ENCODE measurements at regions not wholly inside any gene's neighbourhood (a gene's known extent, or its start where the extent isn't known, plus 50 kb on each side); places are given as distances from the start of the nearest gene placed in this dataset.
"Not testable (repeated sequence)": the region's sequence is repeated elsewhere in the genome, so short reads cannot be mapped to it uniquely, and the experiment has no call there.

DNA sequence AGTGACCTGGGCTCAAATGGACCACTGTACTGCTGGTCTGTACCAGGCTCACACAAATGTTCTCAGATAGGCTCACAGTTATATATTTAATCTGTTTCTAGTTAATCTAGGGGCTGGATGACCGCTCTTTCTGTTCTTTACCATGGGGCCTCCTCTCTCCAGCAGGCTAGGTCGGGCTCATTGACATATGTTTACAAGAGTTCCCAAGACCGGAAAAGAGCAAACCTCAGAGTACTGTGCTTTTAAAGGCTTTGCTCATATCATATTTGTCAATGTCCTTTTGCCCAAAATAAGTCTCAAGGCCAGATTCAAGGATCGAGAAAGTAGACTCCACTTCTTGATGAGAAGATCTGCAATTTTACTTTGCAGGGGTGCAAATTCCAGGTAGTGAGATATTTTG, 348.0 kb upstream of the EPHA6 start:
- Mint-ChIP-seq H3K9me3 (no peaks in the 10 kb centered on the region), H3K36me3 (ENCODE audit: low read depth) (no peaks in the 10 kb centered on the region), H3K27me3 (no peaks in the 10 kb centered on the region), H3K4me3 (no peak overlapping the region), H3K4me1 (no peaks in the 10 kb centered on the region), H3K27ac (no peak overlapping the region)
- ChIA-PET POLR2A (no interaction called here), CTCF (no interaction called here)
- DNase-seq = no peak

DNA sequence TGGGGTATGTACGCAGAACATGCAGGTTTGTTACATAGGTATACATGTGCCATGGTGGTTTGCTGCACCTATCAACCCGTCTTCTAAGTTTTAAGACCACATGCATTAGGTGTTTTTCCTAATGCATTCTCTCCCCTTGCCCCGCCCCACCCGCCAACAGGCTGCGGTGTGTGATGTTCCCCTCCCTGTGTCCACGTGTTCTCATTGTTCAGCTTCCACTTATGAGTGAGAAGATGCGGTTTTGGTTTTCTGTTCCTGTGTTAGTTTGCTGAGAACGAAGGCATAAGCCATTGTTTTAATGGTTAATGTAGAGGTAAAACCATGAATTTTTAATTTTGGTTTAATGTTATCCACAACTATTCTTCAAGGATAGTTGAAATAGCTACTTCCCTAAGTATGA, 346.8 kb upstream of the EPHA6 start:
- H3K4me3 Mint-ChIP-seq = no peak overlapping the region
- H3K9me3 Mint-ChIP-seq = no peaks in the 10 kb centered on the region
- ChIA-PET CTCF (no interaction called here), POLR2A (no interaction called here)
- no peaks in the 10 kb centered on the region for H3K27me3 Mint-ChIP-seq
- DNase-seq = no peak
- no peaks in the 10 kb centered on the region for H3K4me1 Mint-ChIP-seq
- no peak overlapping the region for H3K27ac Mint-ChIP-seq
- H3K36me3 Mint-ChIP-seq (ENCODE audit: low read depth) = no peaks in the 10 kb centered on the region

DNA sequence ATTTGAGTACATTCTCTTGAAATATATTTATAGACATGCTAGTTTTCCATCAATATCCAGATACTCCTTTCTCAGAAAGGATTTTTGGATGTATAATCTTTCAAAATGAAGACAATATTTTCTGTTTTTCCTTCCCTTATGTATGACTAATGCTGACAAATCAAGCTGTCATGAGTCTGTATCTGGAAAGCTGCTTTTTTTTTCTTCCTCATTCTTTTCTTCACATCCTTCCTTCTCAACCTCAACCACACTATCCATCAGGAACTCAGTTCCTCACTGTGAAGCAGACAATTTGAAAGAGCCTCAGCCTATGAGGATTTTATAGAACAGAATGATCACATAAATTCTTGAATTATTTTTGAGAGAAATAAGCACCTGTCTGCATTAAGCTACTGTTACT, 335.9 kb upstream of the EPHA6 start:
- ChIA-PET POLR2A (no interaction called here), CTCF (no interaction called here)
- DNase-seq = no peak
- Mint-ChIP-seq H3K4me3 (no peak overlapping the region), H3K27ac (no peak overlapping the region), H3K36me3 (ENCODE audit: low read depth) (no peaks in the 10 kb centered on the region), H3K4me1 (no peaks in the 10 kb centered on the region), H3K27me3 (no peaks in the 10 kb centered on the region), H3K9me3 (no peaks in the 10 kb centered on the region)

DNA sequence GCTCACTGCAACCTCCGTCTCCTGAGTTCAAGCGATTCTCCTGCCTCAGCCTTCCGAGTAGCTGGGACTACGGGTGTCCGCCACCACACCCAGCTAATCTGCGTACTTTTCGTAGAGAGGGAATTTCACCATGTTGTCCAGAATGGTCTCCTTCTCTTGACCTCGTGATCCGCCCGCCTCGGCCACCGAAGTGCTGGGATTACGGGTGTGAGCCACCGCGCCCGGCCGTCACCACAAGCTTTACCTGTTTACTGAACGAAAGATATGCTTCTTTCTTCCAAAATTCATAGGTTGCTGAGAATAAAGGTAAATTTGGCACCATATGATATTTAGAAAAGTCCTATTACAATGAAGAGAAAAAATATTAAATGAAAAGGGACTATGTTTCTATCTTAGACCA, 333.5 kb upstream of the EPHA6 start:
- H3K9me3 Mint-ChIP-seq = no peaks in the 10 kb centered on the region
- H3K4me1 Mint-ChIP-seq = no peaks in the 10 kb centered on the region
- H3K36me3 Mint-ChIP-seq (ENCODE audit: low read depth) = no peaks in the 10 kb centered on the region
- ChIA-PET POLR2A (no interaction called here), CTCF (no interaction called here)
- no peak overlapping the region for H3K27ac Mint-ChIP-seq
- no peaks in the 10 kb centered on the region for H3K27me3 Mint-ChIP-seq
- no peak overlapping the region for H3K4me3 Mint-ChIP-seq
- no peak for DNase-seq

DNA sequence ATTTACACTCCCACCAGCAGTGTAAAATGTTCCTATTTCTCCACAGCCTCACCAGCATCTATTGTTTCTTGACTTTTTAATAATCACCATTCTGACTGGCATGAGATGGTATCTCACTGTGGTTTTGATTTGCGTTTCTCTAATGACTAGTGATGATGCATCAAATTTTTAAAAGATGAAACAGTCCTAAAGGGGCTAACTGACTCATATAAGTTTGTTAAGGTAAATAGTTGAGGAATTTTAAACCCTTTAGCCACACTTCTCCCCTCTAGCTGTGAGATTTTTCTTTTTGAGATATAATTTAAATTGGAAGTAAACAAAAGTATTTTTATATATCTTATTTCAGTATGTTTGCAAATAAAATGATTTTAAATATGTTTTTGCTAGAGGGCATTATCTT, 331.2 kb upstream of the EPHA6 start:
- H3K4me1 Mint-ChIP-seq; H3K36me3 Mint-ChIP-seq (ENCODE audit: low read depth); H3K27me3 Mint-ChIP-seq; H3K27ac Mint-ChIP-seq; CTCF ChIA-PET; H3K9me3 Mint-ChIP-seq; H3K4me3 Mint-ChIP-seq; POLR2A ChIA-PET; DNase-seq: not testable (repeated sequence)

DNA sequence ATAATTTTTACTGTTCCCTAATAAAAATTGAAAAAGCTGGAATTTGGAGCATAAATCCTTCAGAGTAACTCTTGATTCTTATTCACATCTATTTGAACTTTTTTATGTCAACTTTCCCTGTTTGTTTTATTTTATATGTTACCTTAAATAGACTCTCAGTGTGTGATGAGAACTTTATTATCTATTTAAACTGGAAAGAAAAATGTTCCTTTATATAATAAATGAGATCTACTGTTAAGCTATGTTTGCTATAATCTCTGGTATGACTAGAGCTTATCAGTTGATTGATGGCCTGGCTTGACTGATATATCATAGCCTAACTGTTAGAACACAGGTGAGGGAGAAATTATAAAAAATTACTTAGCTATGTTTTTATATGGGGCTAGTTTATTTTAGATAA, 330.6 kb upstream of the EPHA6 start:
- no peak for DNase-seq
- ChIA-PET CTCF (no interaction called here), POLR2A (no interaction called here)
- no peak overlapping the region for H3K27ac Mint-ChIP-seq
- H3K4me3 Mint-ChIP-seq = no peak overlapping the region
- no peaks in the 10 kb centered on the region for H3K36me3 Mint-ChIP-seq (ENCODE audit: low read depth)
- H3K4me1 Mint-ChIP-seq = no peaks in the 10 kb centered on the region
- H3K27me3 Mint-ChIP-seq = no peaks in the 10 kb centered on the region
- no peaks in the 10 kb centered on the region for H3K9me3 Mint-ChIP-seq

DNA sequence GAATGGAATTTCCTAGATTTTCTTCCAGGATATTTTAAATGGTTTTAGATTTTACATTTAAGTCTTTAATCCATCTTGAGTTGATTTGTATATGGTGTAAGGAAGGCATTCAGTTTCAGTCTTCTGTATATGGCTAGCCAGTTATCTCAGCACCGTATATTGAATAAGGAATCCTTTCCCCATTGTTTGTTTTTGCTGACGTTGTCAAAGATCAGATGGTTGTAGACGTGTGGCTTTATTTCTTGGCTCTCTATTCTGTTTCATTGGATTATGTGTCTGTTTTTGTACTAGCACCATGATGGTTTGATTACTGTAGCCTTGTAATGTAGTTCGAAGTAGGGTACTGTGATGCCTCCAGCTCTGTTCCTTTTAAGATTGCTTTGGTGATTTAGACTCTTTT, 325.7 kb upstream of the EPHA6 start:
- no peak overlapping the region for H3K4me3 Mint-ChIP-seq

DNA sequence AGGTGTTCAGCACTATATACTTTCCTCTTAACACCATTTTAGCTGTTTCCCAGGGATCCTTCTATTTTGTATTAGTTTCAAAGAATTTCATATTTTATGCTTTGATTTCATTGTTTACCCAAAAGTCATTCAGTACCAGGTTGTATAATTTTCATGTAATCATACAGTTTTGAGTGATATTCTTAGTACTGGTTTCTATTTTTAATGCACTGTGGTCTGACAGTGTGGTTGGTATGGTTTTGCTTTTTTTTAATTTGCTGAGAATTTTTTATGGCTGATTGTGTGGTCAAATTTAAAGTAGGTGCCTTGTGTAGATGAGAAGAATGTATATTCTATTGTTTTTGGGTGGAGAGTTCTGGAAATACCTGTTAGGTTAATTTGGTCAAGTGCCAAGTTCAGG, 323.4 kb upstream of the EPHA6 start:
- H3K27me3 Mint-ChIP-seq = no peaks in the 10 kb centered on the region
- POLR2A ChIA-PET = no interaction called here
- no peak overlapping the region for H3K4me3 Mint-ChIP-seq
- no peak for DNase-seq
- CTCF ChIA-PET = no interaction called here
- H3K4me1 Mint-ChIP-seq = no peaks in the 10 kb centered on the region
- no peaks in the 10 kb centered on the region for H3K36me3 Mint-ChIP-seq (ENCODE audit: low read depth)
- H3K27ac Mint-ChIP-seq = no peak overlapping the region
- H3K9me3 Mint-ChIP-seq = peaks cover 19% of the 10 kb centered on the region

More for the DNA sequence above, 325.7 kb upstream of the EPHA6 start:
- Mint-ChIP-seq H3K4me1 (no peaks in the 10 kb centered on the region), H3K9me3 (peaks cover 12% of the 10 kb centered on the region), H3K36me3 (ENCODE audit: low read depth) (no peaks in the 10 kb centered on the region), H3K27ac (no peak overlapping the region), H3K27me3 (no peaks in the 10 kb centered on the region)
- ChIA-PET POLR2A (no interaction called here), CTCF (no interaction called here)
- DNase-seq = no peak

DNA sequence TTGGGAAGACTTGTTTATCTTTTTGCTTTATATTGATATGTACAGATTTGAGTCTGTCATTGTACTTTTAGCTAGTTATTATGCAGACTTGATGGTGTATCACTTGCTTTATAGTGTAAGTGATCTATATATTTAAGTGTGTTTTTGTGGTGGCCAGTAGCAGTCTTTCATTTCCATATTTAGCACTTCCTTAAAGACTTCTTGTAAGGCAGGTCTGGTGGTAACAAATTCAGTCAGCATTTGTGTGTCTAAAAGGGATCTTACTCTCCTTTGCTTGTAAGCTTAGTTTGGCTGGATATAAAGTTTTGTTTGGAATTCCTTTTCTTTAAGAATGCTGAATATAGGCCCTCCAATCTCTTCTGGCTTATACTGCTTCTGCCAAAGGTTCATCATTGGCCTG, 322.5 kb upstream of the EPHA6 start:
- ChIA-PET POLR2A (no interaction called here), CTCF (no interaction called here)
- Mint-ChIP-seq H3K4me1 (no peaks in the 10 kb centered on the region), H3K27ac (no peak overlapping the region), H3K9me3 (peaks cover 19% of the 10 kb centered on the region), H3K36me3 (ENCODE audit: low read depth) (no peaks in the 10 kb centered on the region), H3K27me3 (no peaks in the 10 kb centered on the region), H3K4me3 (no peak overlapping the region)
- DNase-seq = no peak

DNA sequence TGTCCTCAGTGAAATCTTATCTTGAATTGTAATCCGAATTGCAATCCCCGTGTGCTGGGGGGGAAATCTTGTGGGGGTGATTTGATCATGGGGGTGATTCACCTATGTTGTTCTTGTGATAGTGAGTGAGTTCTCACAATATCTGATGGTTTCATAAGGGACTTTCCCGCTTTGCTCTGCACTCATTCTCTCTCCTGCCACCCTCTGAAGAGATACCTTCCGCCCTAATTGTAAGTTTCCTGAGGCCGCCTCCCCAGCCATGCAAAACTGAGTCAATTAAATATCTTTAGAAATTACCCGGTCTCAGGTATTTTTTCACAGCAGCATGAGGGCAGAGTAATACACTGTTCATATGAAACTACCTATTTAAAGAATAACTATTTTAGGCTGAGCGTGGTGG, 304.1 kb upstream of the EPHA6 start:
- POLR2A ChIA-PET = no interaction called here
- Mint-ChIP-seq H3K9me3 (peaks cover 6% of the 10 kb centered on the region), H3K4me1 (no peaks in the 10 kb centered on the region), H3K4me3 (no peak overlapping the region), H3K27me3 (no peaks in the 10 kb centered on the region), H3K36me3 (ENCODE audit: low read depth) (no peaks in the 10 kb centered on the region), H3K27ac (no peak overlapping the region)
- CTCF ChIA-PET = no interaction called here
- DNase-seq = no peak

DNA sequence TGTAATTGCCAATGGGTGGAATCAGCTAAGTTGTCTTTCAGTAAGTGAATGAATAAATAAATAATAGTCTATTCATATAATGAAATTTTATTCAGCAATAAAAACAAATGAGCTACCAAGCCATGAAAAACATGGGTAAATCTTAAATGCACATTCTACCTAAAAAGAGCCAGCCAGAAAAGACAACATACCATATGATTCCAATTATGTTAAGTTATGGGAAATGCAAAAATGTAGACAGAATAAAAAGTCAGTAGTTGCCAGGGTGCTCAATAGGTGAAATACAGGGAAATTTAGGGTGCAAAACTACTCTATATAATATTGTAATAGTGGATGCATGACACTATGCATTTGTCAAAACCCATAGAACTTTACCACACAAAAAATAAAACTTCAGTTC, 277.2 kb upstream of the EPHA6 start:
- no peaks in the 10 kb centered on the region for H3K27me3 Mint-ChIP-seq
- POLR2A ChIA-PET = no interaction called here
- no peaks in the 10 kb centered on the region for H3K36me3 Mint-ChIP-seq (ENCODE audit: low read depth)
- H3K9me3 Mint-ChIP-seq = peaks cover 2% of the 10 kb centered on the region
- H3K4me1 Mint-ChIP-seq = no peaks in the 10 kb centered on the region
- no peak overlapping the region for H3K4me3 Mint-ChIP-seq
- CTCF ChIA-PET = no interaction called here
- no peak overlapping the region for H3K27ac Mint-ChIP-seq
- no peak for DNase-seq

DNA sequence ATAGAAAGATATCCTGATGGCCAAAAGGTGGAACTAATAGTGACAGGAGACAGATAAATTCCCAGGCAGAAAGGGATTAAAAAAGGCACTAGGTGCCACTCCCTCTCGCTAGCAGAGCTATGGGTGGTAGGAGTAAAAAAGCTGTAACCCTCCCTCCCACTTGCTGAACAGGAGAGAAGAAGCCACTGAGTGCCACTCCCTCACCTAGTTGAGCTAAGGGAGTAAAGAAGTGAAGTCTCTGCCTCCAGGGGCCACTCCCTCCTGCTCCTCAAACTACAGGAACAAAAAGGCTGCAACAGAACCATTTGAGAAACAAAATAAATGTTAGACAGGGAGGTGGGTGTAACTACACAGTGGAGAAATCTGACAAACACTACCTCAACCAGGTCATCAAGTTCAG, 276.2 kb upstream of the EPHA6 start:
- POLR2A ChIA-PET = no interaction called here
- CTCF ChIA-PET = no interaction called here
- Mint-ChIP-seq H3K9me3 (peaks cover 6% of the 10 kb centered on the region), H3K27ac (no peak overlapping the region), H3K4me1 (no peaks in the 10 kb centered on the region), H3K36me3 (ENCODE audit: low read depth) (no peaks in the 10 kb centered on the region), H3K27me3 (no peaks in the 10 kb centered on the region), H3K4me3 (no peak overlapping the region)
- no peak for DNase-seq

DNA sequence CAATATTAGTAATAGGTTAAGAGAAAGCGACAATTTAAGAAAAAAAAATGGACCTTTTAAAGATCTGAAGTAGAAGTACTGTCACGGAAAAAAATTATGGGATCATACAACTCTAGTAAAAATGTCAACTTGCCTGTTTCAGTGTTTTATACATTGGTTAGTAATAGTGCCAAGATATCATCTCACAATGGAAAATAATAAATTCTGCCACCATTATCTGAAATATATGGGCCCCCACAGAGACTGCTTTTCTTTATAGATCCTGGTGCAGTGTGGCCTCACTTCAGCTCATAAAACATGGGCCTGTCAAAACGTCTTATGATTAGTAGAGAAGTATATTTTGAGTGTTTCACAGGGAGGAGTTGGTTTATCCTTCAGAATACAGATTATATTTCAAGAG, 266.3 kb upstream of the EPHA6 start:
- H3K4me3 Mint-ChIP-seq = no peak overlapping the region
- no peak for DNase-seq
- H3K9me3 Mint-ChIP-seq = peaks cover 25% of the 10 kb centered on the region
- no peaks in the 10 kb centered on the region for H3K4me1 Mint-ChIP-seq
- CTCF ChIA-PET = no interaction called here
- H3K27me3 Mint-ChIP-seq = no peaks in the 10 kb centered on the region
- H3K27ac Mint-ChIP-seq = no peak overlapping the region
- no peaks in the 10 kb centered on the region for H3K36me3 Mint-ChIP-seq (ENCODE audit: low read depth)
- POLR2A ChIA-PET = no interaction called here

DNA sequence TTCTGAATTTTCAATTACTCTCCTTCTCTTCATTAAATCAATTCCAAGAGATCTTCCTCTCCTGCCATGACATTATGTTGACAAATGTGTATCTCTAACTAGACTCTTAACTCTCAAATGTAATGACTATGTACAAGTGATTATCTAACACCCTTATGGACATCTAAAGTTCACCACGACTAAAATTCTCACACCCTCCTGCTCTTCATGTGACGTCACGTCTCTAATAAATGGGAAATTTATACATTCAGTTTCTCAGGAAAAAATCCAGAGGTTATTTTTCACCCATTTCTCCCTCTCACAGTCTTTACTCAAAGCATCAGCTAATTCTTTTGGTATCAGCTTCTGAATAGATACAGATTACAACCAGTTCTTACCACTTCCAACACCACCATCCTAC, 237.5 kb upstream of the EPHA6 start:
- Mint-ChIP-seq H3K9me3 (peaks cover 31% of the 10 kb centered on the region), H3K4me3 (no peak overlapping the region), H3K27me3 (no peaks in the 10 kb centered on the region), H3K4me1 (no peaks in the 10 kb centered on the region), H3K36me3 (ENCODE audit: low read depth) (no peaks in the 10 kb centered on the region), H3K27ac (no peak overlapping the region)
- ChIA-PET CTCF (no interaction called here), POLR2A (no interaction called here)
- DNase-seq = no peak

DNA sequence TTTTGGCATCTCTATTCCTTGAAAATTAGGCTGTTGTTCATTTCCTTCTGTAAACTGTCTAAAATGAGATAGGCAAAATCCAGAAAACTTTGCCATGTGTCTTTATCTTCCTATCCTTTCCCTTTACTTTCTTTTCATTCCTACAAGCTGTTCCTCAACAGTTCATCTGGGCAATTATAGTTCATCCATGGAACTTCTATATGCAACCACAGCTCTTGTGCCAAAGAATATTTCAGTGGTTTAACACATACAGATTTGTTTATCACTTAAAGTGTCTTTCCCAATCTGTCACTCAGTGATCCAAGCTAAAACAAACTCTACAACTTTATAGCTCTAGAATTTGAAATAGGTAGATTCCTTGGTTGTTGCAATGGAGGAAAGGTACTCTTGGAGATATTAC, 230.3 kb upstream of the EPHA6 start:
- no peaks in the 10 kb centered on the region for H3K27me3 Mint-ChIP-seq
- no peaks in the 10 kb centered on the region for H3K4me1 Mint-ChIP-seq
- H3K9me3 Mint-ChIP-seq = peaks cover 7% of the 10 kb centered on the region
- ChIA-PET CTCF (no interaction called here), POLR2A (no interaction called here)
- no peak overlapping the region for H3K27ac Mint-ChIP-seq
- DNase-seq = no peak
- H3K4me3 Mint-ChIP-seq = no peak overlapping the region
- no peaks in the 10 kb centered on the region for H3K36me3 Mint-ChIP-seq (ENCODE audit: low read depth)
